GM21723 (cell line): ENCODE measurements at regions not wholly inside any gene's neighbourhood (a gene's known extent, or its start where the extent isn't known, plus 50 kb on each side); places are given as distances from the start of the nearest gene placed in this dataset.
"Not testable (repeated sequence)": the region's sequence is repeated elsewhere in the genome, so short reads cannot be mapped to it uniquely, and the experiment has no call there.

Experiments used
- ATAC-seq: cut with Tn5 transposase; IDR thresholded peaks from one replicate; pipeline ENCODE4 v1.9.1; 2021; ENCODE audit warnings: mild to moderate bottlenecking, moderate library complexity; ENCODE audit not compliant: unreplicated experiment

GRCh38 chr5:52255308-52255707, 532.4 kb upstream of the ITGA1 start:
- no peak for ATAC-seq

DNA sequence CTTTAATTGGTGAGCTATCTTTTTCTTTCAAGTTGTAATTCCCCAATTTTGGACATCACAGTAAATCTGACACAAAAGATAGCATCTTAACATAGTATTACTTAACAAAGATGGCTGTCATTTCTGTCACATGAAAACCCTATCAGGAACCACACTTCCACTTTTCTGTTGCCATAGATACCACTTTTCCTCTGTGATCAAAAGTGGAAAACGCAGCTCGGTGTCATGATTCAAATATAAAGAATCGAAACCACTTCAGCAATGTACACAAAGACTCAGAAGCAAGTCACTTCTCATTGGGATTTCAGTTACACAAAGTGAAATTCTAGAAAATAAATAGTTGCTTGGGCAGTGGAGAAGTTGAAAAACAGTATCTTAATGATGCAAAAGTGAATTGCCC, 524.9 kb upstream of the ITGA1 start:
- no peak for ATAC-seq

DNA sequence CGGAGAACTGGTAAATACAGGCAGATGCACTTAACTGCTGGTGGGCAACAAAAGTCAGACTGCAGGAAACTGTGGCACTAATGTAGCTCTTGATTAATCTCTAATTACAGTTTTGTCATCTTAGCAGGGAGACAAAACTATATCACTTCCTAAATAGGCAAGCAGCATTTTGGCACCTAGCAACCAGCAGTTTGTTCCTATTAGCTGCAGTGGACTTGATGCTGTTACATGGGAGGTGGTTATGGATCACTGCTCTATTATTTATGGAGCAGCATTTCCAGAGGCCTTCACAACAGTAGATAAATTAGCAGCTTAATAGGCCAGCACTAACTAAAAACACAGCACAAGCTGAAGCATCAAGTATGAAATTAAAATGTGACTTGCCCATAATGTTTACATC, 518.3 kb upstream of the ITGA1 start:
- no peak for ATAC-seq

GRCh38 chr5:52269859-52270258, 517.9 kb upstream of the ITGA1 start:
- no peak for ATAC-seq

DNA sequence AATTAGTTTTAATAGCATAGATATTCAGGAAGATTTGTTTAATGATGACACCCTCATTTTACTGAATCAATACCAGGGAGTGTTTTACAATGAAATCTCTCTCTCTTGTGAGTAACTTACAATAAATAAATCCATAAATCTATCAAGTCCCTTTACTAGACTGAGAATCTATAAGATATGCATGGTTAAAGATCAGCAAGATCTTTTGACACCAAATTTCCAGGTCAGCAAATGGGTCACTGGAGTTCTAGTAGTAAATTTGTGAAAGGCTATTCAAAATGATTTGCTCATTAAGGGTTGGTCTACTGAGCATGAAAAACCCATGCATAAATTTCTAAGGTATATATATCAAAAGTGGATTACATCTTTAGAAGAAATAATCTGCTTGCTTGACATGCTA, 512.1 kb upstream of the ITGA1 start:
- ATAC-seq: no peak

DNA sequence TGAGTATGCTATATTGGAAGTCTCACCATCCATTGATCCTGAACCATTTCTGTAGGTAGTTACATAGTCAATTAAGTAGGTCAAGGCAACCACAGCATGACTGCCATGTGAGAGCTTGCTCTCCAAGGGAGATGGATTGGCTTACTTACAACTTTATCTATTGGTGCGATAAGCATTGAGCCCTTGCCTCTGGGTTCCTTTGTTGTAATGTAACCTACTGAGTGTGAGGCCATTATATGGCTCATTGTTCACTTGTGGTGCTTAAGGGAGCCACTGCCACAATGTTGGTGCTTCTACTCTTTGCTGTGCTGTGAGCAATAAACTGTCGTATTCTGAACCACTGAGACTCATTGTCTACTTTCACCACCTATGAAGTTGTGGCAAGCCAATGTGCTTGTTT, 510.6 kb upstream of the ITGA1 start:
- no peak for ATAC-seq

- no peak for ATAC-seq
These were observed 505.1 kb upstream of the ITGA1 start for GRCh38 chr5:52282647-52283046.

GRCh38 chr5:52283221-52283620, 504.5 kb upstream of the ITGA1 start:
- ATAC-seq: no peak

GRCh38 chr5:52300703-52301372, 486.9 kb upstream of the ITGA1 start:
- no peak for ATAC-seq

- not testable (repeated sequence) for ATAC-seq
These were observed 482.9 kb upstream of the ITGA1 start for GRCh38 chr5:52304816-52305215.

- ATAC-seq: no peak
These were observed 459.4 kb upstream of the ITGA1 start for GRCh38 chr5:52328220-52328806.

GRCh38 chr5:52331725-52332124, 456.0 kb upstream of the ITGA1 start:
- ATAC-seq: no peak

DNA sequence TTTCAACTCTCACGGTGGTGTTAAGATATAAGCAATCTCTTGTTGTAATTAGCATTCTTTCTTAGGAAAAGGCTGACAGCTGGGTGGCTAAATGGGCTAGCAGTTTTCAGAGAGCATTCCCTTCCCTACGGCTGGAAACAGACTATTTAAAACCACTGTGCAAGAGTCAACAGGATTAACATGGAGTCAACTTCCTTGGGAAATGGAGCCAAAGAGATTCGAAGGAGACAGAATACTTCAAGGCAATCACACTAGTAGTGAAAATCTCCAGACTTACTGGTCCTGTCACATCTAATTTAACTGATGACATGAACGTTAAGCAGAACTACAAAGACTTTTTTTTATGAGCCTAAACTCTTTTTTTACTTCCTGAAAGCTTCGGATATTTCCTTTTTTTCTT, 453.3 kb upstream of the ITGA1 start:
- no peak for ATAC-seq

DNA sequence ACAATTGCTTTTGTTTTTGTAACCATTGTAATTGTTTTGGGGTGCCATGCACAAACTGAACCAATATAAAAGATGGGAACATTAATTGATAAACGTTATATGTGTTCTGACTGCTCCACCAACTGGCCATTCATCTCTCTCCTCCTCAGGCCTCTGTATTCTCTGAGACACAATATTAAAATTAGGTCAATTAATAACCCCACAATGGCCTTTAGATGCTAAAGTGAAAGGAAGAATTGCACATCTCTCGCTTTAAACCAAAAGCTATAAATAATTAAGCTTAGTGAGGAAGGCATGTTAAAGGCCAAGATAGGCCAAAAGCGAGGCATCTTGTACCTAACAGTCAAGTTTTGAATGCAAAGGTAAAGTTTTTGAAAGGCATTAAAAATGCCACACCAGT, 448.4 kb upstream of the ITGA1 start:
- no peak for ATAC-seq

DNA sequence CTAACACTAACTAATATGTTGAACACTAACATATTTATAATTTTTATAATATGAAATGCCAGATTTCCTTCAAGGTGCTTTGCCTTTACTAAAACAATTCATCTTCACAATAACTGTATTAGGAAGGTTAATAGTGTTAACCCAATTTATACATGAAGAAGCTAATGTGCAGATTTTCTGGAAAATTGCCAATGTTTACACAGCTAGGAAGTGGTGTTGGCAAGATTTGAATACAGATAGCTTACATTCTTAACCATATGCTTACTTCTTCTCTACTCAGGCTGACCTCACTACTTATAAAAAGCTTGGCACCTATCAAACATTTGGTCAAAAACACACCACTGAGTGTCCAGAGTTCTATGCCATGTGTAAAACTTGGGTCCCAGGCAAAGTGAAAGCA, 445.4 kb upstream of the ITGA1 start:
- ATAC-seq: no peak

DNA sequence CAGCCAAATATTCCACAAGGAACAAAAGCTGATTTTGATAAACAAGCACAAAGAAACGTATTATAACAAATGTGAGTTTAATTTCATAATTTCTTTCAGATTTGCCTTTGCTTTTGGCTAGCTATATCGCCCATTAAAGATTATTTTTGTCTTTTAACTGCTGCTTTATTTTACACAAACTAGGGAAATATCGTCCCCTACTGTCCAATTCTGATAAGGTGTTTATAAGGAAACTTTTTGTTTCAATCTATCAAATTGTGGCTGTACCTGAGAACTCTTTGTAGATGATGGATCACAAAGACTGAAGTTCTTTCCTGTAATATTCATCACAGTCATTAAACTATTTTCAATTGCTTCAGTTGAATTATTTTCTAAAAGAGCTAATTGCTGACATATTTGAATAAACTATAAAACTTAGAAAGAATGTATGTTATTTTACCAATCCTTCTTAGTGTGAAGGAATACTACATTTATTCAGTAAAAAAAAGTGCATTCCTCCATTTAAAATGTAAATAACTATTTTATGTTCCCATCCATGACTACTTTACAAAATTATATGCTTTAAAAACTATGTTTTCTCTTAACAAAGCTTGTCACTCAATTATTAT, 431.3 kb upstream of the ITGA1 start:
- ATAC-seq: no peak

GRCh38 chr5:52359261-52359660, 428.5 kb upstream of the ITGA1 start:
- no peak for ATAC-seq

- no peak for ATAC-seq
These were observed 426.7 kb upstream of the ITGA1 start for GRCh38 chr5:52360985-52361384.

DNA sequence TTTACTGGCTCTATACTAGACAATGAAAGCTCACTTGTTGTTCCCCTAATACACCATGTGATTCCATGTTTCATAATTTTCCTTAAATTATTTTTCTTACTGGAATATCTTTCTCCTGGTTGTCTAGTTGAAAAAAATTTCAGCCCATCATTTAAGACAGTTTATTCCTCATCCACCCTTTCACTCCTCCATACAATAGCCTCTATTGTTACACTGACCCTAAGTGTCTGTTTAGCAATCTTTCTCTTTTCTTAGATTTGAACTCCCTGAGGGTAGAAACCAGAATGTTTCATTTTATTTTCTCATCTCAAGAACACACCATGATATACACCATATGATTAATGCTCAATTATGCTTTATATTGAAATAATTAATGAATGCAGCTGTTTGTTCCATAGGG, 413.4 kb upstream of the ITGA1 start:
- ATAC-seq: no peak

- no peak for ATAC-seq
These were observed 411.7 kb upstream of the ITGA1 start for GRCh38 chr5:52375969-52376368.

DNA sequence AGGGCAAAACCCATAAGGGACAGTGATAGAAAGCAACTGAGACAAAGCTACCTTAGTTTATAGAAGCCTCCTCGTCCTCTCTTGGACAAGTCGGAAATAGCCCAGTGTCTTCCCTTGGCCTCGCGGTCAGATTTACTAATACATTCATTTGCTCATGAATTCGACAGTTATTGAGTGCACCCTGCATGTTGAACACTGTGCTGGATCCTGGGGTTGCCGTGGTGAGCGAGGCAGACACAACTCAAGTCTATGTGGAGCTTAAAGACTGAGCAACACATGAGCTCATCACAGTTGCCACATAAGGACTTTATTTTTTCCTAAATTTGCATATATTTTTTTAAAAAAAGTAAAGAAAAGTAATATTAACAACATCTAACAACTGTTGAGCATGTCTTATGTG, 411.1 kb upstream of the ITGA1 start:
- ATAC-seq: no peak

- no peak for ATAC-seq
These were observed 409.5 kb upstream of the ITGA1 start for GRCh38 chr5:52378237-52378636.

- ATAC-seq: no peak
These were observed 399.4 kb upstream of the ITGA1 start for GRCh38 chr5:52388349-52388748.
